ENCODE measurements at regions not wholly inside any gene's neighbourhood (a gene's known extent, or its start where the extent isn't known, plus 50 kb on each side); places are given as distances from the start of the nearest gene placed in this dataset.

GRCh38 chr10:78688230-78688900, 380.4 kb upstream of the ZMIZ1 start:
- no peak overlapping the region for H3K27ac ChIP-seq
- TF ChIP-seq, protein P1, sequence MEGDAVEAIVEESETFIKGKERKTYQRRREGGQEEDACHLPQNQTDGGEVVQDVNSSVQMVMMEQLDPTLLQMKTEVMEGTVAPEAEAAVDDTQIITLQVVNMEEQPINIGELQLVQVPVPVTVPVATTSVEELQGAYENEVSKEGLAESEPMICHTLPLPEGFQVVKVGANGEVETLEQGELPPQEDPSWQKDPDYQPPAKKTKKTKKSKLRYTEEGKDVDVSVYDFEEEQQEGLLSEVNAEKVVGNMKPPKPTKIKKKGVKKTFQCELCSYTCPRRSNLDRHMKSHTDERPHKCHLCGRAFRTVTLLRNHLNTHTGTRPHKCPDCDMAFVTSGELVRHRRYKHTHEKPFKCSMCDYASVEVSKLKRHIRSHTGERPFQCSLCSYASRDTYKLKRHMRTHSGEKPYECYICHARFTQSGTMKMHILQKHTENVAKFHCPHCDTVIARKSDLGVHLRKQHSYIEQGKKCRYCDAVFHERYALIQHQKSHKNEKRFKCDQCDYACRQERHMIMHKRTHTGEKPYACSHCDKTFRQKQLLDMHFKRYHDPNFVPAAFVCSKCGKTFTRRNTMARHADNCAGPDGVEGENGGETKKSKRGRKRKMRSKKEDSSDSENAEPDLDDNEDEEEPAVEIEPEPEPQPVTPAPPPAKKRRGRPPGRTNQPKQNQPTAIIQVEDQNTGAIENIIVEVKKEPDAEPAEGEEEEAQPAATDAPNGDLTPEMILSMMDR (IDR thresholded peaks at IDR 0.05; ENCODE audit: low read depth, low read length, missing control alignments) = no peak
- DNase-seq = no peak
- in situ Hi-C loops (cut with HindIII; ENCODE audit: low pct_ligation_motif_present, low sequenced_read_pairs) = no loop called here
- H3K4me3 ChIP-seq (ENCODE audit: low read depth, low read length) = no peak overlapping the region
- no peaks in the 10 kb centered on the region for H3K36me3 ChIP-seq (replicated peaks)
- peaks cover 9% of the 10 kb centered on the region for H3K27me3 ChIP-seq (replicated peaks)

GRCh38 chr10:78688901-78689583, 379.7 kb upstream of the ZMIZ1 start:
- in situ Hi-C loops (cut with HindIII; ENCODE audit: low pct_ligation_motif_present, low sequenced_read_pairs) = no loop called here
- H3K27me3 ChIP-seq (replicated peaks) = peaks cover 9% of the 10 kb centered on the region
- H3K27ac ChIP-seq = no peak overlapping the region
- TF ChIP-seq, protein P1 (IDR thresholded peaks at IDR 0.05; ENCODE audit: low read depth, low read length, missing control alignments) = no peak
- no peaks in the 10 kb centered on the region for H3K36me3 ChIP-seq (replicated peaks)
- no peak overlapping the region for H3K4me3 ChIP-seq (ENCODE audit: low read depth, low read length)
- no peak for DNase-seq

GRCh38 chr10:78689584-78689935, 379.2 kb upstream of the ZMIZ1 start:
- no peak overlapping the region for H3K4me3 ChIP-seq (ENCODE audit: low read depth, low read length)
- TF ChIP-seq, protein P1 (IDR thresholded peaks at IDR 0.05; ENCODE audit: low read depth, low read length, missing control alignments) = no peak
- H3K27me3 ChIP-seq (replicated peaks) = peaks cover 9% of the 10 kb centered on the region
- in situ Hi-C loops (cut with HindIII; ENCODE audit: low pct_ligation_motif_present, low sequenced_read_pairs) = no loop called here
- no peak for DNase-seq
- H3K27ac ChIP-seq = no peak overlapping the region
- no peaks in the 10 kb centered on the region for H3K36me3 ChIP-seq (replicated peaks)

DNA sequence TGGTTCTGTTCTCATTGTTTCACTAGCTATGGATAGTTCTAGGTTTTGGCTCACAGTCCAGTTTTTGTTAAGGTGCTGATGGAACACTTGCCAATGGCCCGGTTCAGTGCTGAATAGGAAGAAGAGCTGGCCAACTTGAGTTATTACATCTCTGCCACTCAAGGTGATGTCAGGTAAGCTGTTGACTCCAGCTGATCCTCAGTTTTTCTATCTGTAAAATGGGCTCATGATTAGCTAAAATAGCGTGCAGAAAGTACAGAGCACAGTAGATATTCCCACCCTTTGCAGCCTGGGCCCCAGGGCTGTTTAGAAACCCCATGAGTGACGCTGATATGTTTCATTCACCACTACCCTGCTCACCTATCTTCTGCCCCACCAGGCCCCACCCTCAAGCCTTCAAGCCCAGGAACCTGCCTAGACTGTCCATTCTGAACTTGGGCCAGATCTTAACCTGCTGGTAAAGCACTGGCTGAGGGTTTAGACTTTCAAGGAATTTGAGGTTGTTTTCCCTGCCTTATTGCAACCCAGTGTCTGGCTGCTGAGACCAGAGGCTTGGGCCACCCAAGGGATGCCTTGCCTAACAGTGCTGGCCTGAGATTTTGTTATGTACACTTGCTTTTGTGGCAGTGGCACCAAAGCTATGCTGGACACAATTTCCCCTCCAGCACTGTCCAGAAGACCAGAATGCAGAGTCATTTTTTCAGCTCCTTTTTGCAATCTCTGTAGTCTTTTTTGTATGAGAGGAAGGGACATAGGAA, 378.2 kb upstream of the ZMIZ1 start:
- peaks cover 9% of the 10 kb centered on the region for H3K27me3 ChIP-seq (replicated peaks)
- H3K4me3 ChIP-seq (ENCODE audit: low read depth, low read length) = no peak overlapping the region
- no peaks in the 10 kb centered on the region for H3K36me3 ChIP-seq (replicated peaks)
- TF ChIP-seq, protein P1 (IDR thresholded peaks at IDR 0.05; ENCODE audit: low read depth, low read length, missing control alignments) = no peak
- in situ Hi-C loops (cut with HindIII; ENCODE audit: low pct_ligation_motif_present, low sequenced_read_pairs) = no loop called here
- no peak overlapping the region for H3K27ac ChIP-seq
- no peak for DNase-seq

- no peak for DNase-seq
- Histone ChIP-seq H3K27me3 (replicated peaks) (peaks cover 9% of the 10 kb centered on the region), H3K36me3 (replicated peaks) (no peaks in the 10 kb centered on the region), H3K27ac (no peak overlapping the region), H3K4me3 (ENCODE audit: low read depth, low read length) (no peak overlapping the region)
- TF ChIP-seq, protein P1 (IDR thresholded peaks at IDR 0.05; ENCODE audit: low read depth, low read length, missing control alignments) = no peak
- in situ Hi-C loops (cut with HindIII; ENCODE audit: low pct_ligation_motif_present, low sequenced_read_pairs) = no loop called here
These were observed 377.3 kb upstream of the ZMIZ1 start for GRCh38 chr10:78691301-78692030.

Measured in brain microvascular endothelial cell (primary cell).